Urothelium cell line (cell line): ENCODE measurements at regions not wholly inside any gene's neighbourhood (a gene's known extent, or its start where the extent isn't known, plus 50 kb on each side); places are given as distances from the start of the nearest gene placed in this dataset.
"Not testable (repeated sequence)": the region's sequence is repeated elsewhere in the genome, so short reads cannot be mapped to it uniquely, and the experiment has no call there.

Experiments
- DNase-seq: peaks from one replicate; pipeline ENCODE4 v3.0.0; 2011; ENCODE audit warnings: low spot score, mixed read lengths
- FAIRE-seq: peaks from 2 replicates; lab custom pipeline; 2011; peaks lifted over from hg19 to GRCh38; lab: Jason Lieb, UNC

- FAIRE-seq (no peak), DNase-seq (no peak)
These were observed 122.4 kb upstream of the DYRK2 start for GRCh38 chr12:67526129-67526528.

GRCh38 chr12:67531051-67531450, 117.5 kb upstream of the DYRK2 start:
- FAIRE-seq (no peak), DNase-seq (no peak)

- DNase-seq (no peak), FAIRE-seq (no peak)
These were observed 117.0 kb upstream of the DYRK2 start for GRCh38 chr12:67531501-67531900.

GRCh38 chr12:67533159-67533558, 115.4 kb upstream of the DYRK2 start:
- FAIRE-seq (no peak), DNase-seq (no peak)

- DNase-seq (no peak), FAIRE-seq (no peak)
These were observed 114.5 kb upstream of the DYRK2 start for GRCh38 chr12:67534046-67534445.

- no peak for FAIRE-seq
- DNase-seq: peak; percentile 57
These were observed 113.9 kb upstream of the DYRK2 start for GRCh38 chr12:67534681-67535080.

GRCh38 chr12:67535176-67535575, 113.4 kb upstream of the DYRK2 start:
- DNase-seq (no peak), FAIRE-seq (no peak)

GRCh38 chr12:67535971-67536370, 112.6 kb upstream of the DYRK2 start:
- no peak for FAIRE-seq
- no peak for DNase-seq

- DNase-seq (no peak), FAIRE-seq (no peak)
These were observed 109.2 kb upstream of the DYRK2 start for GRCh38 chr12:67539329-67539728.

- FAIRE-seq (no peak), DNase-seq (no peak)
These were observed 108.6 kb upstream of the DYRK2 start for GRCh38 chr12:67539946-67540345.

GRCh38 chr12:67540920-67541624, 107.5 kb upstream of the DYRK2 start:
- FAIRE-seq (no peak), DNase-seq (no peak)

GRCh38 chr12:67541625-67541991, 106.9 kb upstream of the DYRK2 start:
- no peak for DNase-seq
- FAIRE-seq: no peak

- no peak for DNase-seq
- no peak for FAIRE-seq
These were observed 105.3 kb upstream of the DYRK2 start for GRCh38 chr12:67543021-67543770.

GRCh38 chr12:67545298-67545697, 103.2 kb upstream of the DYRK2 start:
- no peak for DNase-seq
- FAIRE-seq: no peak

- DNase-seq (no peak), FAIRE-seq (no peak)
These were observed 101.8 kb upstream of the DYRK2 start for GRCh38 chr12:67546746-67547145.

GRCh38 chr12:67555075-67555717, 93.3 kb upstream of the DYRK2 start:
- not testable (repeated sequence) for DNase-seq, FAIRE-seq

- FAIRE-seq (no peak), DNase-seq (no peak)
These were observed 89.8 kb upstream of the DYRK2 start for GRCh38 chr12:67558775-67559174.

GRCh38 chr12:67559751-67560150, 88.8 kb upstream of the DYRK2 start:
- FAIRE-seq (no peak), DNase-seq (no peak)

- no peak for DNase-seq
- no peak for FAIRE-seq
These were observed 85.8 kb upstream of the DYRK2 start for GRCh38 chr12:67562513-67563287.

- FAIRE-seq: no peak
- DNase-seq: no peak
These were observed 80.5 kb upstream of the DYRK2 start for GRCh38 chr12:67568055-67568454.

GRCh38 chr12:67572492-67572891, 76.1 kb upstream of the DYRK2 start:
- FAIRE-seq: no peak

More at GRCh38 chr12:67572492-67572891, 76.1 kb upstream of the DYRK2 start:
- DNase-seq: no peak
